HepG2 (cell line): ENCODE measurements at regions not wholly inside any gene's neighbourhood (a gene's known extent, or its start where the extent isn't known, plus 50 kb on each side); places are given as distances from the start of the nearest gene placed in this dataset.

Source experiments
- CEBPB ChIP-seq: IDR thresholded peaks from 2 replicates; pipeline ENCODE4 v1.6.1; 2011; ENCODE audit warnings: low read depth, low read length, improper control_type of control experiment, borderline replicate concordance
- CREB1 ChIP-seq, 2 experiments: fragments of 450-650 bp in 1 of 2; IDR thresholded peaks; 2 replicates each; pipeline ENCODE4 v1.6.1; 2016 to 2017; ENCODE audit warnings: control low read depth in 1 of 2, mild to moderate bottlenecking in 1 of 2, missing compliant biosample characterization in 1 of 2, missing genetic modification characterization in 1 of 2
- FIP1L1 ChIP-seq: fragments of 200-400 bp; formaldehyde crosslinking; IDR thresholded peaks from 2 replicates; pipeline ENCODE4 v1.6.1; 2018; ENCODE audit warnings: low read depth, mild to moderate bottlenecking, low read length, moderate library complexity, borderline replicate concordance; ENCODE audit not compliant: insufficient read depth
- HDAC2 ChIP-seq: sonication (generic); formaldehyde crosslinking; IDR thresholded peaks from 2 replicates; pipeline ENCODE4 v1.4.0; 2020; ENCODE audit warnings: missing genetic modification reagents
- KLF12 ChIP-seq: sonication (generic); formaldehyde crosslinking; IDR thresholded peaks from 2 replicates; pipeline ENCODE4 v1.4.0; 2020; ENCODE audit warnings: missing genetic modification reagents, borderline replicate concordance
- MAFG ChIP-seq: sonication (generic); formaldehyde crosslinking; IDR thresholded peaks from 2 replicates; pipeline ENCODE4 v1.5.1; 2020; ENCODE audit warnings: mild to moderate bottlenecking, missing genetic modification reagents
- MEF2D ChIP-seq: sonication (generic); formaldehyde crosslinking; IDR thresholded peaks from 2 replicates; pipeline ENCODE4 v1.5.1; 2020; ENCODE audit warnings: mild to moderate bottlenecking, missing genetic modification reagents
- MNT ChIP-seq: fragments of 450-650 bp; IDR thresholded peaks from 2 replicates; pipeline ENCODE4 v1.6.1; 2016
- RBAK ChIP-seq: sonication (generic); formaldehyde crosslinking; IDR thresholded peaks from 2 replicates; pipeline ENCODE4 v1.5.1; 2020; ENCODE audit warnings: mild to moderate bottlenecking, missing genetic modification reagents
- YY1 ChIP-seq: IDR thresholded peaks from 2 replicates; pipeline ENCODE4 v1.6.1; 2011; ENCODE audit warnings: low read length, low read depth, moderate library complexity, mild to moderate bottlenecking; ENCODE audit not compliant: insufficient read depth, insufficient replicate concordance
- ZKSCAN1 ChIP-seq: fragments of 150-350 bp; IDR thresholded peaks from 2 replicates; pipeline ENCODE4 v1.6.1; 2014; ENCODE audit warnings: low read length
- ZNF230 ChIP-seq: sonication (generic); formaldehyde crosslinking; IDR thresholded peaks from 2 replicates; pipeline ENCODE4 v1.4.0; 2020; ENCODE audit warnings: mild to moderate bottlenecking, missing genetic modification reagents
- ZNF256 ChIP-seq: sonication (generic); formaldehyde crosslinking; conservative IDR thresholded peaks from 2 replicates; pipeline ENCODE4 v1.4.0; 2020; ENCODE audit warnings: missing genetic modification reagents
- ZNF326 ChIP-seq: sonication (generic); formaldehyde crosslinking; IDR thresholded peaks from 2 replicates; pipeline ENCODE4 v1.4.0; 2020; ENCODE audit warnings: missing genetic modification reagents, borderline replicate concordance
- ZNF33A ChIP-seq: sonication (generic); formaldehyde crosslinking; IDR thresholded peaks from 2 replicates; pipeline ENCODE4 v1.5.1; 2020; ENCODE audit warnings: missing genetic modification reagents, mild to moderate bottlenecking, moderate library complexity, borderline replicate concordance
- ZNF383 ChIP-seq: sonication (generic); formaldehyde crosslinking; IDR thresholded peaks from 2 replicates; pipeline ENCODE4 v1.4.0; 2020; ENCODE audit warnings: missing genetic modification reagents, mild to moderate bottlenecking, borderline replicate concordance
- ZNF652 ChIP-seq: IDR thresholded peaks from 2 replicates; pipeline ENCODE4 v1.6.1; 2016; ENCODE audit warnings: low read depth, borderline replicate concordance
- ZNF674 ChIP-seq: sonication (generic); formaldehyde crosslinking; IDR thresholded peaks from 2 replicates; pipeline ENCODE4 v1.5.0; 2020; ENCODE audit warnings: low read depth, mild to moderate bottlenecking, missing genetic modification reagents
- TF ChIP-seq, protein P1 (sequence below): sonication (generic); formaldehyde crosslinking; IDR thresholded peaks from 2 replicates; pipeline ENCODE4 v1.5.0; 2020; ENCODE audit warnings: missing genetic modification reagents
- TF ChIP-seq, protein P2 (sequence below): sonication (generic); formaldehyde crosslinking; IDR thresholded peaks from 2 replicates; pipeline ENCODE4 v1.4.0; 2020; ENCODE audit warnings: missing genetic modification reagents
- TF ChIP-seq, protein P3 (sequence below): sonication (generic); formaldehyde crosslinking; IDR thresholded peaks from 2 replicates; pipeline ENCODE4 v1.8.0; 2022; ENCODE audit warnings: missing genetic modification reagents, mild to moderate bottlenecking, borderline replicate concordance
- TF ChIP-seq, protein P4 (sequence below): sonication (generic); formaldehyde crosslinking; IDR thresholded peaks from 2 replicates; pipeline ENCODE4 v1.5.0; 2020; ENCODE audit warnings: missing genetic modification reagents
- TF ChIP-seq, protein P5 (sequence below): IDR thresholded peaks from 2 replicates; pipeline ENCODE4 v1.6.1; 2016; ENCODE audit warnings: mild to moderate bottlenecking, missing biosample characterization, missing genetic modification reagents

GRCh38 chr20:50388733-50389437 is 121.3 kb upstream of the PTPN1 start (continued):
- TF ChIP-seq CREB1 (IDR thresholded peaks at IDR 0.05), result peak; percentile 51
- peak; percentile 62 for TF ChIP-seq CREB1 (CRISPR knock-in tag; IDR thresholded peaks at IDR 0.05)
- TF ChIP-seq ZKSCAN1, result peak; percentile 43
- no peak for TF ChIP-seq ZNF674
- 0 out of 2 replicates have a peak, but pooled peaks have one; percentile 2 for TF ChIP-seq CEBPB
- no peak for TF ChIP-seq MAFG (CRISPR knock-in tag)
- no peak for TF ChIP-seq YY1
- TF ChIP-seq KLF12 (CRISPR knock-in tag), result no peak
- TF ChIP-seq, protein P1, sequence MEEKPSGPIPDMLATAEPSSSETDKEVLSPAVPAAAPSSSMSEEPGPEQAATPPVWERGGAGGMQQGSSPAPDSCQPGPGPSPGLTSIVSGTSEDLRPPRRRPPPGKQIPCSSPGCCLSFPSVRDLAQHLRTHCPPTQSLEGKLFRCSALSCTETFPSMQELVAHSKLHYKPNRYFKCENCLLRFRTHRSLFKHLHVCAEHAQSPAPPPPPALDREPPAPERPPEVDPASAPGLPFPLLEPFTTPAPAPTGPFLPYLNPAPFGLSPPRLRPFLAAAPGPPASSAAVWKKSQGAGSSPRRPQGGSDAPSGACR (CRISPR knock-in tag), result no peak
- TF ChIP-seq, protein P2, sequence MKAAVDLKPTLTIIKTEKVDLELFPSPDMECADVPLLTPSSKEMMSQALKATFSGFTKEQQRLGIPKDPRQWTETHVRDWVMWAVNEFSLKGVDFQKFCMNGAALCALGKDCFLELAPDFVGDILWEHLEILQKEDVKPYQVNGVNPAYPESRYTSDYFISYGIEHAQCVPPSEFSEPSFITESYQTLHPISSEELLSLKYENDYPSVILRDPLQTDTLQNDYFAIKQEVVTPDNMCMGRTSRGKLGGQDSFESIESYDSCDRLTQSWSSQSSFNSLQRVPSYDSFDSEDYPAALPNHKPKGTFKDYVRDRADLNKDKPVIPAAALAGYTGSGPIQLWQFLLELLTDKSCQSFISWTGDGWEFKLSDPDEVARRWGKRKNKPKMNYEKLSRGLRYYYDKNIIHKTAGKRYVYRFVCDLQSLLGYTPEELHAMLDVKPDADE (CRISPR knock-in tag), result 0 out of 2 replicates have a peak, but pooled peaks have one; percentile 29
- 0 out of 2 replicates have a peak, but pooled peaks have one; percentile 92 for TF ChIP-seq FIP1L1
- TF ChIP-seq MNT, result peak; percentile 5; the same call in 1 of the 2 replicates
- 0 out of 2 replicates have a peak, but pooled peaks have one; percentile 19 for TF ChIP-seq ZNF652
- TF ChIP-seq, protein P3, sequence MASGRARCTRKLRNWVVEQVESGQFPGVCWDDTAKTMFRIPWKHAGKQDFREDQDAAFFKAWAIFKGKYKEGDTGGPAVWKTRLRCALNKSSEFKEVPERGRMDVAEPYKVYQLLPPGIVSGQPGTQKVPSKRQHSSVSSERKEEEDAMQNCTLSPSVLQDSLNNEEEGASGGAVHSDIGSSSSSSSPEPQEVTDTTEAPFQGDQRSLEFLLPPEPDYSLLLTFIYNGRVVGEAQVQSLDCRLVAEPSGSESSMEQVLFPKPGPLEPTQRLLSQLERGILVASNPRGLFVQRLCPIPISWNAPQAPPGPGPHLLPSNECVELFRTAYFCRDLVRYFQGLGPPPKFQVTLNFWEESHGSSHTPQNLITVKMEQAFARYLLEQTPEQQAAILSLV, result 0 out of 2 replicates have a peak, but pooled peaks have one; percentile 26
- TF ChIP-seq, protein P4, sequence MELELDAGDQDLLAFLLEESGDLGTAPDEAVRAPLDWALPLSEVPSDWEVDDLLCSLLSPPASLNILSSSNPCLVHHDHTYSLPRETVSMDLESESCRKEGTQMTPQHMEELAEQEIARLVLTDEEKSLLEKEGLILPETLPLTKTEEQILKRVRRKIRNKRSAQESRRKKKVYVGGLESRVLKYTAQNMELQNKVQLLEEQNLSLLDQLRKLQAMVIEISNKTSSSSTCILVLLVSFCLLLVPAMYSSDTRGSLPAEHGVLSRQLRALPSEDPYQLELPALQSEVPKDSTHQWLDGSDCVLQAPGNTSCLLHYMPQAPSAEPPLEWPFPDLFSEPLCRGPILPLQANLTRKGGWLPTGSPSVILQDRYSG (CRISPR knock-in tag), result 0 out of 2 replicates have a peak, but pooled peaks have one; percentile 60
- TF ChIP-seq ZNF326 (CRISPR knock-in tag), result no peak
- TF ChIP-seq ZNF230, result no peak
- 0 out of 2 replicates have a peak, but pooled peaks have one; percentile 44 for TF ChIP-seq ZNF256
- 0 out of 2 replicates have a peak, but pooled peaks have one; percentile 22 for TF ChIP-seq RBAK
- no peak for TF ChIP-seq ZNF33A (CRISPR knock-in tag)
- TF ChIP-seq, protein P5, sequence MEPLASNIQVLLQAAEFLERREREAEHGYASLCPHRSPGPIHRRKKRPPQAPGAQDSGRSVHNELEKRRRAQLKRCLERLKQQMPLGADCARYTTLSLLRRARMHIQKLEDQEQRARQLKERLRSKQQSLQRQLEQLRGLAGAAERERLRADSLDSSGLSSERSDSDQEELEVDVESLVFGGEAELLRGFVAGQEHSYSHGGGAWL (CRISPR knock-in tag), result 0 out of 2 replicates have a peak, but pooled peaks have one; percentile 16
- TF ChIP-seq HDAC2 (CRISPR knock-in tag), result peak; percentile 96
- TF ChIP-seq MEF2D (CRISPR knock-in tag), result peak; percentile 74; the same call in 1 of the 2 replicates
- no peak for TF ChIP-seq ZNF383 (CRISPR knock-in tag)
